Hepatocyte (in vitro differentiated cells): ENCODE measurements at regions not wholly inside any gene's neighbourhood (a gene's known extent, or its start where the extent isn't known, plus 50 kb on each side); places are given as distances from the start of the nearest gene placed in this dataset.
"Not testable (repeated sequence)": the region's sequence is repeated elsewhere in the genome, so short reads cannot be mapped to it uniquely, and the experiment has no call there.

ENCODE experiments used
- DNase-seq: peaks from one replicate; pipeline ENCODE4 v3.0.0-alpha.2; 2016; ENCODE audit warnings: low spot score
- H2AFZ ChIP-seq: fragments of 200-600 bp; sonication (generic); 2 replicates; pipeline ENCODE4 v1.6.0; 2016; ENCODE audit warnings: antibody characterized with exemption, mild to moderate bottlenecking
- H3K27ac ChIP-seq: fragments of 200-600 bp; sonication (generic); 2 replicates; pipeline ENCODE4 v1.5.1; 2016; ENCODE audit warnings: mild to moderate bottlenecking
- H3K27me3 ChIP-seq: fragments of 200-600 bp; sonication (generic); 2 replicates; pipeline ENCODE4 v1.6.1; 2016
- H3K36me3 ChIP-seq: fragments of 200-600 bp; sonication (generic); replicated peaks from 2 replicates; pipeline ENCODE4 v1.5.1; 2016; ENCODE audit warnings: low read depth; ENCODE audit not compliant: insufficient read depth
- H3K4me1 ChIP-seq: fragments of 200-600 bp; sonication (generic); 2 replicates; pipeline ENCODE4 v1.5.1; 2016; ENCODE audit warnings: mild to moderate bottlenecking, moderate library complexity; ENCODE audit not compliant: insufficient read depth
- H3K4me2 ChIP-seq: fragments of 200-600 bp; sonication (generic); 2 replicates; pipeline ENCODE4 v1.6.0; 2016
- H3K4me3 ChIP-seq: fragments of 200-600 bp; sonication (generic); 2 replicates; pipeline ENCODE4 v1.5.1; 2016; ENCODE audit warnings: mild to moderate bottlenecking
- H3K79me2 ChIP-seq: fragments of 200-600 bp; sonication (generic); 2 replicates; pipeline ENCODE4 v1.6.0; 2017; ENCODE audit warnings: mild to moderate bottlenecking
- H3K9me2 ChIP-seq: fragments of 200-600 bp; sonication (generic); replicated peaks from 2 replicates; pipeline ENCODE4 v1.6.0; 2017; ENCODE audit warnings: mild to moderate bottlenecking; ENCODE audit not compliant: insufficient read depth
- H3K9me3 ChIP-seq: fragments of 200-600 bp; sonication (generic); 2 replicates; pipeline ENCODE4 v1.5.1; 2016; ENCODE audit warnings: low read depth, mild to moderate bottlenecking
- H4K20me1 ChIP-seq: fragments of 200-600 bp; sonication (generic); 2 replicates; pipeline ENCODE4 v1.6.0; 2016; ENCODE audit warnings: mild to moderate bottlenecking; ENCODE audit not compliant: insufficient read depth, poor library complexity, severe bottlenecking
- CTCF ChIP-seq: fragments of 200-600 bp; sonication (generic); IDR thresholded peaks from 2 replicates; pipeline ENCODE4 v1.5.1; 2016; ENCODE audit warnings: antibody characterized with exemption, mild to moderate bottlenecking; ENCODE audit not compliant: poor library complexity
- EZH2 ChIP-seq: fragments of 200-600 bp; sonication (generic); IDR thresholded peaks from 2 replicates; pipeline ENCODE4 v1.6.1; 2016; ENCODE audit warnings: antibody characterized with exemption, mild to moderate bottlenecking, borderline replicate concordance
- EZH2phosphoT487 ChIP-seq: fragments of 200-600 bp; sonication (generic); IDR thresholded peaks from one replicate; pipeline ENCODE4 v1.6.1; 2018; ENCODE audit warnings: antibody characterized with exemption, mild to moderate bottlenecking, low read depth, moderate library complexity; ENCODE audit not compliant: unreplicated experiment, severe bottlenecking
- WGBS: methylation state at CpG from one replicate; pipeline ENCODE4 v1.1.6; 2016; ENCODE audit warnings: low lambda C conversion rate; ENCODE audit errors: missing lambda C conversion rate; 5-methylcytosine and 5-hydroxymethylcytosine counted together

DNA sequence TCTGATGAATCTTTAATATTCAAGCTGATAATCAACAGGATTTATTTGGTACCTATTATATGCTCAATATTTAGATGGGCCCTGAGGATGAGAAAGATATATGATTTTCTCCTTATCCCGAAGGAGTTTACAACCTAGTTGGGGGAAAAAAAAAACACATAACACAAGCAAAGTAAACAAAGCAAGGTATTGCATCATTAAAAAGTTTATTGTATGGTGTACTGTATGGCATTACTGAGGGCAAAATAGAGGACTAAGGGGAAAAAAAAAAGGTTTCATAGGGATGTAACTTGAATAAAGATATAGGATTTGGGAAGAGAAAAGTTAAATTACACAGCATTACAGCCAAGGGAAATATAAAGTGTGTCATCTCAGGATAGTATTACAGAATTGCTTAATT is 574.7 kb downstream of the TBC1D32 start:
- Histone ChIP-seq H3K27me3 (no peaks in the 10 kb centered on the region), H3K9me2 (no peaks in the 10 kb centered on the region), H3K36me3 (no peaks in the 10 kb centered on the region), H4K20me1 (no peaks in the 10 kb centered on the region), H3K4me1 (no peaks in the 10 kb centered on the region), H3K4me2 (no peak overlapping the region), H3K79me2 (no peaks in the 10 kb centered on the region), H3K4me3 (no peak overlapping the region), H2AFZ (no peak overlapping the region), H3K9me3 (no peaks in the 10 kb centered on the region), H3K27ac (no peak overlapping the region)
- 56% methylated on average over 1 of the region's 1 CpG for WGBS
- DNase-seq = no peak
- TF ChIP-seq EZH2phosphoT487 = no peak
- TF ChIP-seq CTCF = no peak
- no peak for TF ChIP-seq EZH2

DNA sequence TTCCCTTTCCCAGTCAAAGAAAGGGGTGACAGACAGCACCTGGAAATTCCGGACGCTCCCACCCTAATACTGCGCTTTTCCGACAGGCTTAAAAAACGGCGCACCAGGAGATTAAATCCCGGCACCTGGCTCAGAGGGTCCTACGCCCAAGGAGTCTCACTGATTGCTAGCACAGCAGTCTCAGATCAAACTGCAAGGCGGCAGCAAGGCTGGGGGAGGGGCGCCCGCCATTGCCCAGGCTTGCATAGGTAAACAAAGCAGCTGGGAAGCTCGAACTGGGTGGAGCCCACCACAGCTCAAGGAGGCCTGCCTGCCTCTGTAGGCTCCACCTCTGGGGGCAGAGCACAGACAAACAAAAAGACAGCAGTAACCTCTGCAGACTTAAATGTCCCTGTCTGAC is 585.7 kb downstream of the TBC1D32 start:
- not testable (repeated sequence) for H3K9me2 ChIP-seq, H3K4me2 ChIP-seq, H3K4me3 ChIP-seq, H3K27ac ChIP-seq, H3K36me3 ChIP-seq, H3K9me3 ChIP-seq, DNase-seq, H2AFZ ChIP-seq, H3K4me1 ChIP-seq, H3K27me3 ChIP-seq, H3K79me2 ChIP-seq, H4K20me1 ChIP-seq
- WGBS = 76% methylated on average over 11 of the region's 12 CpGs

- no peak overlapping the region for H2AFZ ChIP-seq
- H3K9me3 ChIP-seq = no peaks in the 10 kb centered on the region
- no peaks in the 10 kb centered on the region for H3K27me3 ChIP-seq
- no peaks in the 10 kb centered on the region for H3K9me2 ChIP-seq
- no peak overlapping the region for H3K4me3 ChIP-seq
- H3K4me1 ChIP-seq = no peaks in the 10 kb centered on the region
- no peak overlapping the region for H3K4me2 ChIP-seq
- WGBS = 100% methylated on average over 2 of the region's 2 CpGs
- H4K20me1 ChIP-seq = no peaks in the 10 kb centered on the region
- no peaks in the 10 kb centered on the region for H3K79me2 ChIP-seq
- no peak for DNase-seq
- no peak for TF ChIP-seq CTCF
- TF ChIP-seq EZH2 = no peak
- TF ChIP-seq EZH2phosphoT487 = no peak
- H3K27ac ChIP-seq = no peak overlapping the region
- no peaks in the 10 kb centered on the region for H3K36me3 ChIP-seq
Measured at GRCh38 chr6:120736740-120737139, 597.5 kb downstream of the TBC1D32 start.

DNA sequence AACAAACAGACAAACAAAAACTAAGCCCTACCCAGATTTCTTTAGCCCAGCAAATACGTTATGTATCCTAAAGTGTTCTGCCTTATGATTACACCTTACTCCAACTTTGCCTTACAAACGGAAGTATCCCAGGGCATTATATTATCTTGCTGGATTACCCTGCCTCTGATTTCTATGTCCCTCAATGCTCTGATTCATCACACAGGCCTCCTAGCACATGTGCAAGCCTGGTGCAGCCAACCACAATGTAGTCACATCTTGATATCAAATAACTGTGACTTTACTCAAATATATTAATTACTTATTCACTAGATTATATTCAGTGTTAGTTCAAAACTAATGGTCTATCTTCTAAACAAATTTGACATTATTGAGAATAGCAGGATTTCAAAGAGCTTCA is 598.6 kb downstream of the TBC1D32 start:
- Histone ChIP-seq H3K27ac (no peak overlapping the region), H3K4me1 (no peaks in the 10 kb centered on the region), H3K79me2 (no peaks in the 10 kb centered on the region), H3K36me3 (no peaks in the 10 kb centered on the region), H3K4me3 (no peak overlapping the region), H4K20me1 (no peaks in the 10 kb centered on the region), H3K4me2 (no peak overlapping the region), H2AFZ (no peak overlapping the region), H3K9me3 (no peaks in the 10 kb centered on the region), H3K27me3 (no peaks in the 10 kb centered on the region), H3K9me2 (no peaks in the 10 kb centered on the region)
- no peak for DNase-seq
- TF ChIP-seq CTCF (no peak), EZH2phosphoT487 (no peak), EZH2 (no peak)
- 70% methylated on average over 2 of the region's 2 CpGs for WGBS
